A673 (cell line): ENCODE measurements at regions not wholly inside any gene's neighbourhood (a gene's known extent, or its start where the extent isn't known, plus 50 kb on each side); places are given as distances from the start of the nearest gene placed in this dataset.

ENCODE experiments used
- CTCF ChIP-seq: fragments of 300-800, 200-600 bp; sonication (generic); conservative IDR thresholded peaks from 2 replicates; pipeline ENCODE4 v1.5.1; 2017; ENCODE audit warnings: low read depth, mild to moderate bottlenecking, antibody characterized with exemption, low read length, moderate library complexity, mixed read lengths
- EZH2 ChIP-seq: fragments of 200-600 bp; sonication (generic); IDR thresholded peaks from 2 replicates; pipeline ENCODE4 v1.6.1; 2017; ENCODE audit warnings: borderline replicate concordance, low read depth, mild to moderate bottlenecking, mixed read lengths, antibody characterized with exemption, low read length; ENCODE audit not compliant: poor library complexity, severe bottlenecking

- TF ChIP-seq CTCF (no peak), EZH2 (no peak)
These were observed 75.5 kb upstream of the RAB3GAP2 start for GRCh38 chr1:220347654-220348175.
